Stomach (tissue), 8 donors: ENCODE measurements at regions not wholly inside any gene's neighbourhood (a gene's known extent, or its start where the extent isn't known, plus 50 kb on each side); places are given as distances from the start of the nearest gene placed in this dataset.

Experiments used
- DNase-seq, 2 donors: peaks; one replicate each; pipeline versions ENCODE4 v3.0.0 to v3.0.0-alpha.2; 2013 to 2019
- H3K27ac ChIP-seq, 5 donors: fragments of 200-600 bp in 4 of 5; sonication (generic) in 4 of 5; one replicate each; pipeline ENCODE4 v1.5.1; 2013 to 2019; ENCODE audit warnings: mild to moderate bottlenecking in 1 of 5, moderate library complexity in 1 of 5
- H3K27me3 ChIP-seq, 3 donors: fragments of 200-600 bp; sonication (generic); one replicate each; pipeline ENCODE4 v1.5.1; 2017 to 2019; ENCODE audit warnings: mixed run types in 1 of 3
- H3K36me3 ChIP-seq, 4 donors: fragments of 200-600 bp; sonication (generic); 1 replicate in 3 of 4; 2 replicates in 1 of 4; pipeline ENCODE4 v1.5.1; 2016 to 2019
- H3K4me1 ChIP-seq, 4 donors: fragments of 200-600 bp; sonication (generic); one replicate each; pipeline ENCODE4 v1.5.1; 2016 to 2019
- H3K4me3 ChIP-seq, 4 donors: fragments of 200-600 bp; sonication (generic) in 3 of 4; one replicate each; pipeline ENCODE4 v1.5.1; 2016 to 2019; ENCODE audit warnings: mild to moderate bottlenecking in 1 of 4
- H3K9me3 ChIP-seq, 4 donors: fragments of 200-600 bp; sonication (generic); one replicate each; pipeline ENCODE4 v1.5.1; 2016 to 2019
- CTCF ChIP-seq, 7 experiments: fragments of 450-650 bp in 4 of 7; fragments of 200-600 bp in 3 of 7; sonication (generic) in 3 of 7; IDR thresholded peaks; one replicate each; pipeline ENCODE4 v1.5.1; 2016 to 2019; ENCODE audit warnings: antibody characterized with exemption in 7 of 7, control low read depth in 2 of 7, mild to moderate bottlenecking in 1 of 7
- EP300 ChIP-seq: sonication (generic); formaldehyde crosslinking; IDR thresholded peaks from one replicate; pipeline ENCODE4 v1.6.1; 2017; ENCODE audit warnings: antibody characterized with exemption
- POLR2A ChIP-seq, 4 donors: fragments of 450-650 bp; IDR thresholded peaks; one replicate each; pipeline ENCODE4 v1.6.1; 2016; ENCODE audit warnings: antibody characterized with exemption in 4 of 4, control low read depth in 2 of 4, mild to moderate bottlenecking in 1 of 4, moderate library complexity in 1 of 4
- POLR2AphosphoS5 ChIP-seq, 3 donors: sonication (generic); formaldehyde crosslinking; IDR thresholded peaks; one replicate each; pipeline ENCODE4 v1.6.1; 2016; ENCODE audit warnings: antibody characterized with exemption in 3 of 3
- WGBS, 5 donors: extraction: QIAGEN DNeasy Blood & Tissue Kit in 3 of 5; methylation state at CpG; one replicate each; pipeline versions ENCODE4 v1.1.5 to v1.1.7; 2013 to 2018; 5-methylcytosine and 5-hydroxymethylcytosine counted together
- intact Hi-C: fragments of 100-400 bp; cut with DNase I; formaldehyde crosslinking; loops from one replicate; pipeline ENCODE4 v1.15.1; 2023; ENCODE audit warnings: low total_unique reads
- donor health status: healthy with polysubstance abuse.
- donor health status: Bipolar disorder and iron deficiency.
- donor health status: healthy.

GRCh38 chr10:128928231-128928836 is 538.7 kb upstream of the MGMT start:
- intact Hi-C loops = no loop called here
- DNase-seq = no peak
- H3K36me3 ChIP-seq = no peaks in the 10 kb centered on the region
- H3K9me3 ChIP-seq = no peaks in the 10 kb centered on the region
- no peak overlapping the region for H3K4me3 ChIP-seq
- WGBS, 5 donors = 82 to 94% (median 88%) methylated on average over 33 of the region's 33 CpGs
- H3K4me1 ChIP-seq = peaks cover 0 to 14% (median 0%) of the 10 kb centered on the region in 4 donors
- H3K27ac ChIP-seq = peak overlapping the region in 2 of 5 donors; percentile 56 to 60
- peaks cover 0 to 17% (median 0%) of the 10 kb centered on the region in 3 donors for H3K27me3 ChIP-seq
- TF ChIP-seq EP300 = no peak
- no peak for TF ChIP-seq POLR2AphosphoS5 (IDR thresholded peaks at IDR 0.05)
- no peak for TF ChIP-seq POLR2A (IDR thresholded peaks at IDR 0.05)
- TF ChIP-seq CTCF (IDR thresholded peaks at IDR 0.05) = no peak

GRCh38 chr10:128929131-128929530 is 537.9 kb upstream of the MGMT start:
- peaks cover 0 to 17% (median 0%) of the 10 kb centered on the region in 3 donors for H3K27me3 ChIP-seq
- DNase-seq = peak in 1 of 2 donors; percentile 59
- intact Hi-C loops = no loop called here
- H3K36me3 ChIP-seq = no peaks in the 10 kb centered on the region
- TF ChIP-seq EP300 = no peak
- 45 to 71% (median 58%) methylated on average over 8 of the region's 8 CpGs for WGBS, 5 donors
- H3K9me3 ChIP-seq = no peaks in the 10 kb centered on the region
- no peak overlapping the region for H3K4me3 ChIP-seq
- peaks cover 0 to 14% (median 0%) of the 10 kb centered on the region in 4 donors for H3K4me1 ChIP-seq
- no peak overlapping the region for H3K27ac ChIP-seq

- no peak overlapping the region for H3K4me3 ChIP-seq
- 36 to 46% (median 40%) methylated on average over 2 of the region's 2 CpGs for WGBS, 5 donors
- peaks cover 0 to 16% (median 0%) of the 10 kb centered on the region in 3 donors for H3K27me3 ChIP-seq
- peaks cover 0 to 14% (median 0%) of the 10 kb centered on the region in 4 donors for H3K4me1 ChIP-seq
- intact Hi-C loops = no loop called here
- DNase-seq = peak in 1 of 2 donors; percentile 57
- H3K9me3 ChIP-seq = no peaks in the 10 kb centered on the region
- no peak for TF ChIP-seq POLR2A (IDR thresholded peaks at IDR 0.05)
- no peak for TF ChIP-seq POLR2AphosphoS5 (IDR thresholded peaks at IDR 0.05)
- TF ChIP-seq EP300 = no peak
- no peak for TF ChIP-seq CTCF (IDR thresholded peaks at IDR 0.05)
- no peaks in the 10 kb centered on the region for H3K36me3 ChIP-seq
- H3K27ac ChIP-seq = no peak overlapping the region
These were observed 537.3 kb upstream of the MGMT start for GRCh38 chr10:128929767-128930166.

- no peak for TF ChIP-seq EP300
- no peak for TF ChIP-seq CTCF (IDR thresholded peaks at IDR 0.05)
- no peak for TF ChIP-seq POLR2A (IDR thresholded peaks at IDR 0.05)
- no peak for TF ChIP-seq POLR2AphosphoS5 (IDR thresholded peaks at IDR 0.05)
- no peak for DNase-seq
- no peaks in the 10 kb centered on the region for H3K36me3 ChIP-seq
- H3K4me3 ChIP-seq = no peak overlapping the region
- H3K27ac ChIP-seq = no peak overlapping the region
- intact Hi-C loops = no loop called here
- peaks cover 0 to 14% (median 0%) of the 10 kb centered on the region in 4 donors for H3K4me1 ChIP-seq
- no peaks in the 10 kb centered on the region for H3K9me3 ChIP-seq
- H3K27me3 ChIP-seq = peaks cover 0 to 12% (median 0%) of the 10 kb centered on the region in 3 donors
- 49 to 58% (median 55%) methylated on average over 6 of the region's 6 CpGs for WGBS, 5 donors
These were observed 536.5 kb upstream of the MGMT start for GRCh38 chr10:128930515-128930914.
